GM18505 (cell line): ENCODE measurements at regions not wholly inside any gene's neighbourhood (a gene's known extent, or its start where the extent isn't known, plus 50 kb on each side); places are given as distances from the start of the nearest gene placed in this dataset.

Experiments
- ATAC-seq: cut with Tn5 transposase; IDR thresholded peaks from one replicate; pipeline ENCODE4 v1.9.1; 2021; ENCODE audit not compliant: unreplicated experiment
- POLR2A ChIP-seq: IDR thresholded peaks from 4 replicates; pipeline ENCODE4 v1.6.1; 2011; ENCODE audit warnings: borderline replicate concordance; ENCODE audit not compliant: insufficient read depth, insufficient read length; ENCODE audit errors: extremely low read depth

DNA sequence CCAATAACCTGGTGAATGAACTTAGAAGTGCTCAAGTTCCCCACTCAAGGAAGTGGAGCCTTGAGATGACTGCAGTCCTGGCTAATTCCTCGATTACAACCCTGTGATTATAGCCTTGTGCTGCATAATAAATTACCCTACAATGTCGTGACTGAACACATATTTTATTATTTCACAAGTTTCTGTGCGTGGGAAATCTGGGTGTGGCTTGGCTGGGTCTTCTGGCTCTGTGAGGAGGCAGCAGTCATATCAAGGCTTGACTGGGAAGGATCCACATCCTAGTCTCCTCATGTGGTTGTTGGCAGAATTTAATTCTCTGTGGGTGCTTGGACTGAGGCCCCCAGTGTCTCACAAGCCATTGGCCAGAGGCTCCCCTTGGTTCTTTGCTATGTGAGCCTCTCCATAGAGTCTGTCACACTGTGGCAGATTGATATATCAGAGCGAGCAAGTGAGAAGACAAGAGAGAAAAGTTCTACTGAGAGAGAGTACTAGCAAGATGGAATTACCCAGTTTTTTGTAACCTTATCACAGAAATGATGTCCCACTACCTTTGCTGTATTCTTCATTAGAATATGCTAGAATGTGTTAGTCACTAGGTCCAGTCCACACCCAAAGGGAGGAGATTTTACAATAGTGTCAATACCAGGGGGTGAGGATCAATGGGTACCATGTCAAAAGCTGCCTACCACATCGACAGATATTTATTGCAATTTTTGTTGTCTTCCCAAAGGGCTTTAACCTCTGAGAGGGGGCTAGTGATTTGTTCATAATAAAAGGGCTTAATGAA, 102.8 kb upstream of the TBC1D5 start:
- ATAC-seq, result no peak

DNA sequence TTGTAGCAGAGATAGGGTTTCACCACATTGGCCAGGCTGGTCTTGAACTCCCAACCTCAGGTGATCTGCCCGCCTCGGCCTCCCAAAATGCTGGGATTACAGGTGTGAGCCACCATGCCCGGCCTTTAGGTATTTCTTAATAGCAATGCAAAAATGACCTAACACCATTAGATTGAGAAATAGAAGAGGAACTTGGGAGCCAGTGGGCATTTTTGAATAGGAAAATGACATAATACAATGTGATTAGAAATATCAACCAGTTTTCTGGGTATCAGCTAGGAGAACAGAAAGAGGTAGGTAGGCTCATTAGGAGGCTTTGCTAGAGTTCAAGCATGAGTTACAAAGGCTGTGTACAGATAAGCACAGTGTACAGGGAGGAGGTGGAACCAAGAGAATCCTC, 101.8 kb upstream of the TBC1D5 start:
- TF ChIP-seq POLR2A, result no peak
- ATAC-seq, result no peak

More for the DNA sequence above, 102.8 kb upstream of the TBC1D5 start:
- TF ChIP-seq POLR2A, result no peak

DNA sequence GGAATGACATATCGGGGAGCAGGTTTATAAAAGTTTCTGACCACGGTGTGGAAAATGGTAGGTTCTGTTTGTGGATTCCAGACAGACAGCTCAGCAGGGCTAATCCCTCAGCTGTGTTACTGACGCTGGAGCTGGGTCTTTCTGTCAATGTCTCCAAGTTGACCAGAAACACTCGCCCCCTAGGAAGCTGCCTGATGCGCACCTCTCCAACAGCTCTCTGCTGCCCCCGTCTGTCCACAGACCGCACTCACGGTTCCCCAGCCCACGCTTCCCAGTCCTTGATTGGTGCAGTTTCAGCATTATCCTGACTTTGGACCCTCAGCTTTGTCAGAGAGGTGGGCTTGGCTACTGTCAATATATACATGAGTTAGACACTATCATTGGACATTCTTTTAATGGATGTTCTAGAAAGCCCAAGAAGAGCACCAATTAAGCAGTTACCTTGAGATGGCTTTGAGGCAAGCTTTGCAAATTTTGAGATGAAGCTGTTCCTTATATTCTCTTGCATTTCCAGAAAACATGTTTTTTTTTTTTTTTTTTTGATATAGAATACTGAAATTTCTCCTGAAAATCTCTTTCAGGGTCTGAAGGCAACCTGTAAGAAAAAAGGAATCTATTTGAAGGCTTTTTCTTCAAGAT, 98.9 kb upstream of the TBC1D5 start:
- TF ChIP-seq POLR2A, result no peak
- ATAC-seq, result peak; percentile 89

DNA sequence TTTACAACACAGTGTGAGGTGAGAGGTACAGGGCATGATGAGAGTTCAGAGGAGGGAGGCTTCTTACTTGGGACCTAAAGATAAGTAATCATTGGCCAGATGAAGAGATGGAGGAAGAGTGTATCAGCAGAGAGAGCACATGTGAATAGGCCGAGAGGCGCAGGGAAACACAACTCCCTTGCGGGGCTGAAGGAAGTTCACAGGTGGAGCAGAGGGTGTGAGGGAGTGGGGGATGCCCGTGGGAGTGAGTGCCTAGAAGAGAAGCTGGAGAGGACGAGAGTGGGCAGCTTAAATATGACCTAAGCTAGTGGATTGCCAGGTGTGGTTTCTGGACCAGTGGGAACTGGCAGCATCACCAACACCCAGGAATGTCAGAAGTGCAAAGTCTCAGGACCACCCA, 98.2 kb upstream of the TBC1D5 start:
- no peak for ATAC-seq
- TF ChIP-seq POLR2A, result no peak

DNA sequence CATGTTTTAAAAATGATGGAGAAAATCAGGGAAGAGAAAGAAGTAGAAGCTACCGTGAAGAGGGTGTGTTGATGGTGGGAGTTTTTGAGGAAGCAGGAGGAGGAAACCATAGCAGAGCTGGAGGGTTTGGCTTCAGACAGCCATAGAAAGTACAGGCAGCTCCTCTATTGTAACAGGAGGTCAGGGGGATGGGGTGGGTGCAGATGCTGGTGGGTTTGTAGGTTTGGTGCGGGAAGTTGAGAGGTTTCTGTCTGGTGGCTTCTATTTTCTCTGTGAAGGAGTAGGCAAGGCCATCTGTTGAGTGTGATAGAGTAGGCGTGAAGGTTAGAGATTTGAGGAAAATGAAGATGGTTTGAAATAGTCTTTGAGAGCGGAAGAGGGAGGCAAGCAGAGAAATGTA, 97.7 kb upstream of the TBC1D5 start:
- ATAC-seq, result no peak
- TF ChIP-seq POLR2A, result no peak

DNA sequence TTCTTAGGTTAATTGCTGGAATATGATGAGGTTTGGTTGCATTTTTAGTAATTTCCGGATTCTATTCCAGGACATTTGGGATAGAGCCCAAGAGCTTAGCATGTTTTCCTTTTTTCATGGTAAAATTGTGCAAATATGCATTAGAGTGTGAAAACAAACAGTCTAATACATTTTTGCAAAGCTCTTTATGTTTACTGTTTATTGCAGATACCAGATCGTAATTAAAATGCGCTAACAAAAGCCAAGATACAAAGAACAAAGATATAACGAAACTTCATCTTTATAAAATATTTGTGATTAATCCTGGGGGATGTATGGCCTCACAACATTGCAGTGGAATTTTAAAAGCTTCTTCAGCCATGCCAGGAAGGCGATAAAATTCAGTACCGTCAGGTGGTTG, 94.5 kb upstream of the TBC1D5 start:
- no peak for ATAC-seq
- TF ChIP-seq POLR2A, result no peak

DNA sequence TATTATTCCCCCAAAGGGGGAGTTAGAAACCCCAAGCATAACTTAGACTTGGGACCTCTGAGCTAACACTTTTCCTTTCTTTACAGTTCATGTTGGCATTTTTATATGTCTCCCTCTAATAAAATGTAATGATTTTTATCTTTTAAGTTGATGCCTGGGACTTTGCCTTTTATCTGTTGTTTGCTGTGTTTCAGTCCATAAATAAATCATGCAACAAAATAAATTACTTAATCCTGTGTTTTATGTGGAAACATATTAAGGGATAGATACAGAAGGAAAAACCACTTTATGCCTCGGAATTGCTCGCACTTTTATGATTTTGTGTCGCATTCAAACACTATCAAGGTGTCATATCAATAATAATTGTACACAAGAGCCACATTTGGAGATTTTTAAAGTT, 93.7 kb upstream of the TBC1D5 start:
- TF ChIP-seq POLR2A, result no peak
- ATAC-seq, result no peak

DNA sequence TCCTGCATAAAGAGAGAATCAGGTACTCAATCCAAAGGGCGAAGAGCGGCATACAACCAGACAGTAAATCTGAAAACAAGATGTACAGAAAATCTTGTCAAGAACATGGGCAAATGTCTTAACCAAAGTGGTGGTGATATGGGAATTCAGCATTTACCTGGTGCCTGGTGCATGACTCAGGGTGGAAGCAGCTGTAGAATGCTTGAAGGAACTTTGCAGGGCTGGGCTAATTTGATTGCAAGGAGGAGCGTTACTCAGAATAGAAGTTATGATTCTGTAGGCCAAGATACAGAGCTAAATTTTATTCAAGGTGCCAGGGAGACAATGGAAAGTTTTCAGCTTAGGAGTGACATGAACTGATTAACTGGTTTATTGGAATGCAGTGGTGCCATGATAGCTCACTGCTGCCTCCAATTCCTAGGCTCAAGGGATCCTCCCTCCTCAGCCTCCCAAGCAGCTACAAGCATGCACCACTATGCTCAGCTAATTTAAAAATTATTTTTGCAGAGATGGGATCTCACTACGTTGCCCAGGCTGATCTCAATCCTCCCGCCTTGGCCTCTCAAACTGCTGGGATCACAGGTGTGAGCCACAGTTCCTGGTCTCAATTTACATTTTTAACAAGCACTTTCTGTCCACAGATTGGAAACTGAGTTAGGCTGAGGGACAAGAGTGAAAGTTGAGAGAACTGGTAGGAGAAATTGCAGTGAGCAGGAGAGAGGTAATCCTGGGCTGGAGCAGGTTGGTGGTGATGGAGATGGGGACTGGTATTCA, 91.5 kb upstream of the TBC1D5 start:
- no peak for ATAC-seq

DNA sequence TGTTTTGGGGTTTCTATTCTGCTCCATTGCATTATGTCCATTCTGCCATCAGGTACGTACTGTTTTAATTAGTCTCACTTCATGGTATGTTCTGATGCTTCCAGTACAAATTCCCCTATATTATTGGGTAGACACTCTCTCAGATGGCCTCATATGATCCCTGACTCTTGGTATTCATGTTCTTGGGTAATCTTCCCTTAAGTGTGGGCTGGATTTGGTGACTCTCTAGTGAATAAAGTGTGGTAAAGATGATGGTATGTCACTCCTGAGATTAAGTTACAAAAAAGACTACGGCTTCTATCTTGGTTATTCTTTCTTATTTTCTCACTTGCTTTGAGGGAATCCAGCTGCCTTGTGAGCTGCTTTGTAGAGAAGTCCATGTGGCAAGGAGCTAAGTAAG, 89.6 kb upstream of the TBC1D5 start:
- no peak for TF ChIP-seq POLR2A
- ATAC-seq, result no peak

More for the DNA sequence above, 91.5 kb upstream of the TBC1D5 start:
- TF ChIP-seq POLR2A, result no peak

DNA sequence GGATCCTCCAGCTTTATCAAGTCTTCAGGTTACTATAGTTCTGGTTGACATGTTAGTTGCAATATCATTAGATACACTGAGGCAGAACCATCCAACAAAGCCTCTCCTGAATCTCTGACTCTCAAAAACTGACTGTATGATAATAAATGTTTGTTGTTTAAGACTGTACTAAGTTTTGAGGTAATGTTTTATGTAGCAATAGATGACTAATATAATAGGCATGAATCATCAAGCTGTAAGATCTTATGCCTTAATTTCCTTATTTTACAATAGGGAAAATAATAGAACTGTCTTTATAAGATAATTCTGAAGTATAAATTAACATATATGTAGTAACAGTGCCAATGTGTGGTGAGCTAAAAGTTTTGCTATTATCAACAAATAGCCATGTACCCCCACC, 88.9 kb upstream of the TBC1D5 start:
- TF ChIP-seq POLR2A, result no peak
- no peak for ATAC-seq

DNA sequence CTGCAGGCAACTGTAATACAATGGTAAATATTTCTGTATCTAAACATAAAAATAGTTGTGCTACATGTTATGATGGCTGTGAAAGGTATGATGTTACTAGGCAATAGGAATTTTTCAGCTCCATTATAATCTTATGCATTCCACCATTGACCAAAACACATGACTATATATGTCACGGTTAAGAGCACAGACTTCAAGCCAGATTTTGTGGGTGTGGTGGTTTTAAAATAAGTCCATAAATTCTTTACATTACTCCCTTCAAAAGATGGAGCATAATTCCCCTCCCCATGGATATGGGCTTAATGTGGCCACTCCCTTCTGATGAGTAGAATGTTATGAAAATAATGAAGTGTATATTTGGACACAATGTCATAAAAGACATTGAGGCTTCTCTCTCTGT, 88.4 kb upstream of the TBC1D5 start:
- ATAC-seq, result no peak
- no peak for TF ChIP-seq POLR2A

DNA sequence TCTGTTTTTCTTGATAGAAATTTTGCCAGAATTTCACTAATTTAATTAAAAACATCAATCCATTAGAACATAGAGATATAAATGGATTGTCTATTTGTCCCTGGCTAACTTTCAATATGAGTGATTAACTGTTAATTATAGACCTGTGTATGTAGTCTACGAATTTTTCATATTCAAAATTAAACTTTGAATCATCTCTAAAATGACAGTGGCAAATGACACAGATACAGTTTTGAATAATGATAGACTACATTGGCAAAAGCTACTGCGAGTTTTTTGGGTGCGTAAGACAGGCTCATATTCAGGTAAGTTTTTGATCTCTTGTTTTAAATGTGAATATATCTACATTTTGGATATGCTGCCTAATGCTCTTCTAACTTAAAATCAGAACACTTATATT, 86.0 kb upstream of the TBC1D5 start:
- TF ChIP-seq POLR2A, result no peak
- ATAC-seq, result no peak

DNA sequence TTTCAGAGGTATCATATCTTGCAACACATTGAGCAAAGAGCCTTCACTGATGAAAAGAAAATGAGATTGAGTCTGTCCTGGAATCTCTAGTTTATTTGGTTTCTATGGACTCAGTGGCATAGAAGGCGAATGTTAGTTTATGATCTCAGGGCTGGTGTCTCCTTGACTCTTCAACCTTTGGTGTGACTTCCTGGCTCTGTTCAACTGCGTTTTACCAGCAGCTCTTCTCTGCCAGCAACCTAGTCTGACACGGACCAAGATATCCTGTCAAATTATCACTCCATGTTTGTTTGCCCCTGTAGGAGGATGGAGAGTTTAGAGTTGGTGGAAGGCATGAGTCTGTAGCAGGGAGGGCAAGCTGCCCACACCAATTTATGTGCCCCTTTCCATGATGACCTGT, 82.9 kb upstream of the TBC1D5 start:
- no peak for ATAC-seq
- no peak for TF ChIP-seq POLR2A

DNA sequence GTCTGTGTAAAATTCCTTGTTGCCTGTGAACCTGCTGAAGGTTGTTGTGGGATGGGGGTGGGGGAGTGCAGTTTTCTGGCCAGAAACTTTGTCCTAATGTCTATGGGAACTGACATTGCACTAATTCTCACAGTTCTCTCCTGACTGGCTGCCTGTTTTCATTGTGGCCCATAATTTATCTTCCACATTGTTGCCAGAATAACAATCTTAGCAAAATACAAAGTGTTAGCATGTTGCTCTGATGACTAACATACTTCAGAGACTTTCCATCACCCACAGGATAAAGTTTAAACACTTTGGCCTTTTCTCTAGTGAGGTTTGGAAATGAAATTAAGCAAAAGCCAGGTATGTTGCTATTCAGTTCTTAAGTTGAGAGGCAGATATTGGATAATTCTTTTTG, 81.4 kb upstream of the TBC1D5 start:
- ATAC-seq, result no peak
- TF ChIP-seq POLR2A, result no peak

DNA sequence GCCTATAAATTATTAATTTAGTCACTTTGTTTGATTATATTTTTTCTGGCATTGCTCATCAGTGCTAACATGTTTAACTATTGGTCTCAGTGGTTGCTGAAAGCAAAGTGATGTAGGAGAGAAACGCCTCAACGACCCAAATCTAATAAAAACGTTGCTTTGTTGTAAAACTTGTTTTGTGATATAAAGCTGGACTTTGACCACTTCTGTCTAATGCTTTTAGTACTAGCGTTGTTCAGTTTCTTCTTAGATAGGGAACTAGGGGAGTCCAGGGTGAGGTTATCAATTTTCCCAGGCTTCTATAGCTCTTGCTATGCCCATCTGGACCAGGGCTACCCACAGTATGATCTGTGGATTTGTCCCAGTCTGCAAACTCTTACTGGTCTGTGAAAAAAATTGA, 80.6 kb upstream of the TBC1D5 start:
- no peak for TF ChIP-seq POLR2A
- no peak for ATAC-seq

DNA sequence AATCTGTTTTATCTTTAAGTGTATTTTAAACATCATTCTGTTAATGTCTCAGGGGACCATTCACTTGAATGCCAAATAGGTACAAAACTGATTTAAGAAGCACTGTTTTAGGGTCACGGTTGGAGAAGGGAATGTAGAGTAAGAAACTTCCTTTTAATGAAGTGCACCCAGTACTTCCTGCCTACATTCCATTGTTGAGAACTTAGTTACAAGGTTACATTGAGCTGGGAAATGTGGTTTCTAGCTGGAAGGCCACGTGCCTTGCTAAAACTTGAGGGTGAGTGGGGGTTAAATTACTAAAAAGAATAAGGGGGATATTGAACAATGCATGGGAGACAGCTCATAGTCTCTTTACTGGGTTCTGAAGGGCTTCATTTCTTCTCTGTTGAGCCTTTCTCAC, 78.3 kb upstream of the TBC1D5 start:
- TF ChIP-seq POLR2A, result no peak

More for the DNA sequence above, 78.3 kb upstream of the TBC1D5 start:
- no peak for ATAC-seq
